GM06990 (cell line): ENCODE measurements at regions not wholly inside any gene's neighbourhood (a gene's known extent, or its start where the extent isn't known, plus 50 kb on each side); places are given as distances from the start of the nearest gene placed in this dataset.

Experiments
- DNase-seq: peaks from one replicate; pipeline ENCODE4 v3.0.0-alpha.2; 2011; ENCODE audit not compliant: insufficient read length; ENCODE audit errors: extremely low read depth
- H3K27me3 ChIP-seq: replicated peaks from 2 replicates; pipeline ENCODE4 v1.6.0; 2011; ENCODE audit warnings: low read length; ENCODE audit not compliant: control insufficient read depth, insufficient read depth
- H3K36me3 ChIP-seq: 2 replicates; pipeline ENCODE4 v1.5.1; 2011; ENCODE audit warnings: low read length; ENCODE audit not compliant: control insufficient read depth, insufficient read depth
- H3K4me3 ChIP-seq: replicated peaks from 2 replicates; pipeline ENCODE4 v1.5.1; 2011; ENCODE audit warnings: low read depth, mild to moderate bottlenecking, control low read depth, low read length
- CTCF ChIP-seq: IDR thresholded peaks from 2 replicates; pipeline ENCODE4 v1.5.1; 2011; ENCODE audit warnings: low read length, control low read depth, mild to moderate bottlenecking, inconsistent platforms; ENCODE audit not compliant: insufficient read depth, poor library complexity, severe bottlenecking

- no peak overlapping the region for H3K4me3 ChIP-seq
- H3K36me3 ChIP-seq: no peaks in the 10 kb centered on the region
- H3K27me3 ChIP-seq: no peaks in the 10 kb centered on the region
- no peak for DNase-seq
- no peak for TF ChIP-seq CTCF
These were observed 159.4 kb upstream of the MEOX2 start for GRCh38 chr7:15845868-15846267.

GRCh38 chr7:15845461-15845860, 159.0 kb upstream of the MEOX2 start:
- Histone ChIP-seq H3K4me3 (no peak overlapping the region), H3K36me3 (no peaks in the 10 kb centered on the region), H3K27me3 (no peaks in the 10 kb centered on the region)
- TF ChIP-seq CTCF: no peak
- DNase-seq: no peak

GRCh38 chr7:15839416-15840100, 153.1 kb upstream of the MEOX2 start:
- no peak for TF ChIP-seq CTCF
- Histone ChIP-seq H3K27me3 (no peaks in the 10 kb centered on the region), H3K4me3 (no peak overlapping the region), H3K36me3 (no peaks in the 10 kb centered on the region)
- no peak for DNase-seq

GRCh38 chr7:15838265-15838664, 151.8 kb upstream of the MEOX2 start:
- Histone ChIP-seq H3K36me3 (no peaks in the 10 kb centered on the region), H3K4me3 (no peak overlapping the region), H3K27me3 (no peaks in the 10 kb centered on the region)
- DNase-seq: no peak
- no peak for TF ChIP-seq CTCF

GRCh38 chr7:15837306-15837950, 150.9 kb upstream of the MEOX2 start:
- Histone ChIP-seq H3K4me3 (no peak overlapping the region), H3K27me3 (no peaks in the 10 kb centered on the region), H3K36me3 (no peaks in the 10 kb centered on the region)
- no peak for DNase-seq
- TF ChIP-seq CTCF: no peak

- Histone ChIP-seq H3K27me3 (no peaks in the 10 kb centered on the region), H3K36me3 (no peaks in the 10 kb centered on the region), H3K4me3 (no peak overlapping the region)
- TF ChIP-seq CTCF: no peak
- DNase-seq: no peak
These were observed 150.2 kb upstream of the MEOX2 start for GRCh38 chr7:15836651-15837050.
